Uterus (tissue), 2 donors: ENCODE measurements at regions not wholly inside any gene's neighbourhood (a gene's known extent, or its start where the extent isn't known, plus 50 kb on each side); places are given as distances from the start of the nearest gene placed in this dataset.

Experiments used
- POLR2A ChIP-seq, 2 donors: fragments of 450-650 bp; IDR thresholded peaks; one replicate each; pipeline ENCODE4 v1.6.1; 2016; ENCODE audit warnings: antibody characterized with exemption in 2 of 2, mild to moderate bottlenecking in 1 of 2, moderate library complexity in 1 of 2
- TF ChIP-seq, protein P1 (sequence below), 4 experiments: fragments of 200-600 bp in 2 of 4; fragments of 450-650 bp in 2 of 4; sonication (generic) in 2 of 4; IDR thresholded peaks; one replicate each; pipeline ENCODE4 v1.5.1; 2016 to 2019; ENCODE audit warnings: antibody characterized with exemption in 4 of 4, mild to moderate bottlenecking in 2 of 4, moderate library complexity in 1 of 4

GRCh38 chr21:38167345-38167744, 89.4 kb upstream of the KCNJ15 start:
- TF ChIP-seq, protein P1, sequence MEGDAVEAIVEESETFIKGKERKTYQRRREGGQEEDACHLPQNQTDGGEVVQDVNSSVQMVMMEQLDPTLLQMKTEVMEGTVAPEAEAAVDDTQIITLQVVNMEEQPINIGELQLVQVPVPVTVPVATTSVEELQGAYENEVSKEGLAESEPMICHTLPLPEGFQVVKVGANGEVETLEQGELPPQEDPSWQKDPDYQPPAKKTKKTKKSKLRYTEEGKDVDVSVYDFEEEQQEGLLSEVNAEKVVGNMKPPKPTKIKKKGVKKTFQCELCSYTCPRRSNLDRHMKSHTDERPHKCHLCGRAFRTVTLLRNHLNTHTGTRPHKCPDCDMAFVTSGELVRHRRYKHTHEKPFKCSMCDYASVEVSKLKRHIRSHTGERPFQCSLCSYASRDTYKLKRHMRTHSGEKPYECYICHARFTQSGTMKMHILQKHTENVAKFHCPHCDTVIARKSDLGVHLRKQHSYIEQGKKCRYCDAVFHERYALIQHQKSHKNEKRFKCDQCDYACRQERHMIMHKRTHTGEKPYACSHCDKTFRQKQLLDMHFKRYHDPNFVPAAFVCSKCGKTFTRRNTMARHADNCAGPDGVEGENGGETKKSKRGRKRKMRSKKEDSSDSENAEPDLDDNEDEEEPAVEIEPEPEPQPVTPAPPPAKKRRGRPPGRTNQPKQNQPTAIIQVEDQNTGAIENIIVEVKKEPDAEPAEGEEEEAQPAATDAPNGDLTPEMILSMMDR (IDR thresholded peaks at IDR 0.05) = no peak
- TF ChIP-seq POLR2A (IDR thresholded peaks at IDR 0.05) = no peak
